ENCODE measurements at regions not wholly inside any gene's neighbourhood (a gene's known extent, or its start where the extent isn't known, plus 50 kb on each side); places are given as distances from the start of the nearest gene placed in this dataset.

DNA sequence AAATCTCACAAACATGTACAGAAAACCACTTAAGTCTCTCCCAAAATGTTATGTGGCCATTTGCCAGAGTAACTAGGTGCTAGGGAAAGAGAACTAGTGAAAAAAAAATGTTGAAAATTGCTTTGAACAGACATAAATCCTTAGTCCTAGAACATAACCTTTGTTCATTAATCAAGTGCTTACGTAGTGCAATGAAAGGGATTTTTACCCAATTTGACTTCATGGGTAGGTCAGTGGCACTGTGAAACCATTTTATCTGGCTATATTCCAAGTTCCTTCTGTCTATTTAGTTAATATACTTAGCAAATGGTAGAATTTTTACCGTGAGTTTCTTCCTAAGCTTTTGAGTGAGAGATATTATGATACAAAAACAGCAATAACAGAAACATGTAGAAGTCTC lies 209.4 kb downstream of the DIPK2A start:
- TF ChIP-seq, protein P1, sequence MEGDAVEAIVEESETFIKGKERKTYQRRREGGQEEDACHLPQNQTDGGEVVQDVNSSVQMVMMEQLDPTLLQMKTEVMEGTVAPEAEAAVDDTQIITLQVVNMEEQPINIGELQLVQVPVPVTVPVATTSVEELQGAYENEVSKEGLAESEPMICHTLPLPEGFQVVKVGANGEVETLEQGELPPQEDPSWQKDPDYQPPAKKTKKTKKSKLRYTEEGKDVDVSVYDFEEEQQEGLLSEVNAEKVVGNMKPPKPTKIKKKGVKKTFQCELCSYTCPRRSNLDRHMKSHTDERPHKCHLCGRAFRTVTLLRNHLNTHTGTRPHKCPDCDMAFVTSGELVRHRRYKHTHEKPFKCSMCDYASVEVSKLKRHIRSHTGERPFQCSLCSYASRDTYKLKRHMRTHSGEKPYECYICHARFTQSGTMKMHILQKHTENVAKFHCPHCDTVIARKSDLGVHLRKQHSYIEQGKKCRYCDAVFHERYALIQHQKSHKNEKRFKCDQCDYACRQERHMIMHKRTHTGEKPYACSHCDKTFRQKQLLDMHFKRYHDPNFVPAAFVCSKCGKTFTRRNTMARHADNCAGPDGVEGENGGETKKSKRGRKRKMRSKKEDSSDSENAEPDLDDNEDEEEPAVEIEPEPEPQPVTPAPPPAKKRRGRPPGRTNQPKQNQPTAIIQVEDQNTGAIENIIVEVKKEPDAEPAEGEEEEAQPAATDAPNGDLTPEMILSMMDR (IDR thresholded peaks at IDR 0.05), result no peak
- TF ChIP-seq POLR2A (IDR thresholded peaks at IDR 0.05), result no peak

Data from body of pancreas (tissue), 4 donors.